ENCODE measurements at regions not wholly inside any gene's neighbourhood (a gene's known extent, or its start where the extent isn't known, plus 50 kb on each side); places are given as distances from the start of the nearest gene placed in this dataset.

DNA sequence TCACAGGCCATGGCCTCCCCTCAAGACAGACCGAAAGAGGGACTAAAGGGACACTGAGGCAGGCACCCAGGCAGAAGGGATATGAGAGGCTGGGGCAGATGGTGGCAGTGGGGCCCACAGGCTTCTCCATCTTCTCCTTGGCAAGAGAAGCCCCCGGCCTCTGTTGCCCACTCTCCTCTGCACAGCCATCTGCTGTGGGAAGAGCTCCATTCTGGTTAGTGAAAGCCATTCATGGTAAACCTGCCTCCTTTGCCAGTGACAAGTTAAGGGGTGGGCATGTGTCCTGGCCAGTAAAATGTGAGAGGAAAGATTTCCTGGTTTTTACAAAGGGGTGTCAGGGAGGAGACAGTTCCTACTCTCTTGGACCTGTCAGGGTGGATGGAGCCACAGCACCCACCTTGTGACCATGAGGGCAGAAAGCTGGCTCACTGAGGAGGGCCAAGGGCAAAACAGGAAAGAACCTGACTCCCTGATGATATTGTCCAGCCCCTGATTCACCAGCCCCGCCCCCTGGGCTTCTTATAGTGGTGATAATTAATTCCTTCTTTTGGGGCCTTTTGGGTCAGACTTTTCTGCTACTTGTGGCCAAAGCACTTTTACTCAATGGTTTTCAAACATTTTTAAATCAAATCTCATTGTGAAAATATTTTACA lies 130.4 kb upstream of the SMAD3 start:
- in situ Hi-C loops (cut with HindIII; ENCODE audit: low sequenced_read_pairs) = no loop called here
- TF ChIP-seq, protein P1, sequence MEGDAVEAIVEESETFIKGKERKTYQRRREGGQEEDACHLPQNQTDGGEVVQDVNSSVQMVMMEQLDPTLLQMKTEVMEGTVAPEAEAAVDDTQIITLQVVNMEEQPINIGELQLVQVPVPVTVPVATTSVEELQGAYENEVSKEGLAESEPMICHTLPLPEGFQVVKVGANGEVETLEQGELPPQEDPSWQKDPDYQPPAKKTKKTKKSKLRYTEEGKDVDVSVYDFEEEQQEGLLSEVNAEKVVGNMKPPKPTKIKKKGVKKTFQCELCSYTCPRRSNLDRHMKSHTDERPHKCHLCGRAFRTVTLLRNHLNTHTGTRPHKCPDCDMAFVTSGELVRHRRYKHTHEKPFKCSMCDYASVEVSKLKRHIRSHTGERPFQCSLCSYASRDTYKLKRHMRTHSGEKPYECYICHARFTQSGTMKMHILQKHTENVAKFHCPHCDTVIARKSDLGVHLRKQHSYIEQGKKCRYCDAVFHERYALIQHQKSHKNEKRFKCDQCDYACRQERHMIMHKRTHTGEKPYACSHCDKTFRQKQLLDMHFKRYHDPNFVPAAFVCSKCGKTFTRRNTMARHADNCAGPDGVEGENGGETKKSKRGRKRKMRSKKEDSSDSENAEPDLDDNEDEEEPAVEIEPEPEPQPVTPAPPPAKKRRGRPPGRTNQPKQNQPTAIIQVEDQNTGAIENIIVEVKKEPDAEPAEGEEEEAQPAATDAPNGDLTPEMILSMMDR (IDR thresholded peaks at IDR 0.05; ENCODE audit: low read depth, low read length, missing control alignments) = no peak
- no peak for DNase-seq (ENCODE audit: low read depth)
- H3K4me3 ChIP-seq (ENCODE audit: low read depth, low read length) = no peak overlapping the region

DNA sequence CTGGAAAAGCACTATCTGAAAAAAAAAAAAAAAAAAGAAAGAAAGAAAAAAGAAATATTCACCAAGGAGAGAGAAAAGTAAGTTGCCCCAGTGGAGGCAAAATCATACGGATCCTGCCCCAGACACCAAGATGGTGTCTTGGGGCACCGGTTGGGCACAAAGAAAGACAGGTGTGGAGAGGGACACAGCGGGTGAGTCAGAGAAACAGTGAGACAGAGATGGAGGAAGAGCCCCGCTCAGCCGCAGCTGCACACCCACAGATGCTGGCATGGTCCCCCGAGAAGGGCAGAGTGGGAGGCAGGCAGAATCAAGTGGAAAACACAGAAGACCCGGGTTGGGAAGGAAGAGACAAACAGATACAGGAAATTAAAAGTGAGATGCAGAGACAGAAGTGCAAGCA lies 129.7 kb upstream of the SMAD3 start:
- H3K4me3 ChIP-seq (ENCODE audit: low read depth, low read length) = no peak overlapping the region
- TF ChIP-seq, protein P1 (IDR thresholded peaks at IDR 0.05; ENCODE audit: low read depth, low read length, missing control alignments) = no peak
- in situ Hi-C loops (cut with HindIII; ENCODE audit: low sequenced_read_pairs) = no loop called here
- no peak for DNase-seq (ENCODE audit: low read depth)

DNA sequence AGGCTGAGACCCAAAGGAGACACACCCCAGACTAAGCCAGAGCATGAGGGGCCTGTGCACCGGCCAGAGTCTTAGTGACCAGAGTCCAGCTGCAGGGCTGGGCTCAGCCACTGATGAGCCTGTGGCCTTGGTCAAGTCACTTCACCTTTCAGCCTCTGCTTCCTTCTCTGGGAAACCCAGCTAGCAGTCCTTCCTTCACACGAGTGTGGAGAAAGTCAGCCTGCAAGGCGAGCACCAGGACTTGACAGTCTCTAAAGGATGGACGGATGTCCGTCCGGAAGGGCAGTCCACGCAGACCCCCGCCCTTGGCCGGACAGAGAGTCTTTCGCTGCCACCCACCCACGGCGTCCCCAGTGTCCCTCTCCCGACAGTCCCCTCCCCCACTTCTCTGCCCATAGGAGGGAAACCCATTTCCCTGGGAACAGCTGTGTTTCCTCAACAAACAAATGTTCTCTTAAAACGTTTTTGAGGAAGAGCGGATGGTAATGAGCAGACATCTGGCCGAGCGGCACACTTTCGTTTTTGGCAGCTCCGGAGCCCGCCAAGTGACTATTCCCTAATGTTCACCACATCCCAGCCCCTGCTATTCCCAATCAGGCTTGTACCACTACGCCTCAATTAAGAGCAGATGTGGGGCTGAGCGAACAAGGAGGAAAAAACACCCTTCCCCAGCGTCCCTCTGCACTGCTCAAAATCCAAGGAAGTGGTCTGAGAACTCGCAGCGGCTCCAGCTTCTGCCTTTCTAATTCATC lies 129.1 kb upstream of the SMAD3 start:
- DNase-seq (ENCODE audit: low read depth) = no peak
- no peak overlapping the region for H3K4me3 ChIP-seq (ENCODE audit: low read depth, low read length)
- in situ Hi-C loops (cut with HindIII; ENCODE audit: low sequenced_read_pairs) = no loop called here
- TF ChIP-seq, protein P1 (IDR thresholded peaks at IDR 0.05; ENCODE audit: low read depth, low read length, missing control alignments) = no peak

DNA sequence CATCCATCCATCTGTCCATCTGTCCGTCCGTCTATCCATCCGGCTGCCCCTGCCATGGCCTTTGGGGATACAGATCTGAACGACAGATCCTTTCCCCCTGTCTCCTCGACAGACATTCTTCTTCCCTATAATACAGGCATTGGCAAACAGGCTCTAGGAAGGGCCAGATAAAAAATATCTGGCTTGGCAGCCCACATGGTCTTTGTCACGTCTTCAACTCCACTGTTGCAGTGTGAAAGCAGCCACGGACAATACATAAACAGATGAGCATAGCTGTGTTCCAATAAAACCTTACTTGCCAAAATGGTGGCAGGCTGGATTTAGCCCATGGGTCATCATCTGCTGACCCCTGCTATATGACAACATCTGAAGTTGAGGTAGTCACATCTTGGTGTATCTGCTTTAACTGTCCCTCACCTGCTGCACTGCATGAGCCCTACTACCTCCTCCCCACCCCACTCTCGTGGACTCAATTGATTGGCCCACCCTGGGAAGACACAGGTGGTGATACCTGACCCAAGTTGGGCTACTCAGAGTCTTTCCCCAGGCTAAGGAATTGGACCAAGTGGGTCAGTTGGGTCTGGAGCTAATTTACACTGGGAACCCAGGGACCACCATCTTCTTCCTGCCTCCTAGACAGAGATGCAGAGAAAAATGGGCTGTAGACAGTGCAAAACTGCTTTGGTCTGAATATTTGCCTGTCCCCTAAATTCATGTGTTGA lies 128.4 kb upstream of the SMAD3 start:
- no peak overlapping the region for H3K4me3 ChIP-seq (ENCODE audit: low read depth, low read length)
- TF ChIP-seq, protein P1 (IDR thresholded peaks at IDR 0.05; ENCODE audit: low read depth, low read length, missing control alignments) = no peak
- in situ Hi-C loops (cut with HindIII; ENCODE audit: low sequenced_read_pairs) = no loop called here
- no peak for DNase-seq (ENCODE audit: low read depth)

DNA sequence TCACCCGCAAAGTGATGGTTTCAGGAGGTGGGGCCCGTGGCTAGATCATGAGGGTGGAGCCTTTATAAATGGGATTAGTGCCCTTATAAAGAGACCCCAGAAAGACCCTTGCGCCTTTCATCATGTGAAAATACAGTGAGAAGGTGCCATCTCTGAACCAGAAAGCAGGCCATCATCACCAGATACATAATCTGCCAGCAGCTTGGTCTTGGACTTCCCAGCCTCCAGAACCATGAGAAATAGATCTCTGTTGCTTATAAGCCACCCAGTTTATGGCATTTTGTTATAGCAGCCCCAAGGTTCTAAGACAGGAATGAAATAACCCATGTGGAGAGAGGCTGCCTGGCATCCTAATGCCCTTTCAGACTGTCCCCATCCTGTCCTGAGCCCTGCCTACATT lies 127.8 kb upstream of the SMAD3 start:
- in situ Hi-C loops (cut with HindIII; ENCODE audit: low sequenced_read_pairs) = no loop called here
- no peak for DNase-seq (ENCODE audit: low read depth)
- H3K4me3 ChIP-seq (ENCODE audit: low read depth, low read length) = no peak overlapping the region
- TF ChIP-seq, protein P1 (IDR thresholded peaks at IDR 0.05; ENCODE audit: low read depth, low read length, missing control alignments) = no peak

DNA sequence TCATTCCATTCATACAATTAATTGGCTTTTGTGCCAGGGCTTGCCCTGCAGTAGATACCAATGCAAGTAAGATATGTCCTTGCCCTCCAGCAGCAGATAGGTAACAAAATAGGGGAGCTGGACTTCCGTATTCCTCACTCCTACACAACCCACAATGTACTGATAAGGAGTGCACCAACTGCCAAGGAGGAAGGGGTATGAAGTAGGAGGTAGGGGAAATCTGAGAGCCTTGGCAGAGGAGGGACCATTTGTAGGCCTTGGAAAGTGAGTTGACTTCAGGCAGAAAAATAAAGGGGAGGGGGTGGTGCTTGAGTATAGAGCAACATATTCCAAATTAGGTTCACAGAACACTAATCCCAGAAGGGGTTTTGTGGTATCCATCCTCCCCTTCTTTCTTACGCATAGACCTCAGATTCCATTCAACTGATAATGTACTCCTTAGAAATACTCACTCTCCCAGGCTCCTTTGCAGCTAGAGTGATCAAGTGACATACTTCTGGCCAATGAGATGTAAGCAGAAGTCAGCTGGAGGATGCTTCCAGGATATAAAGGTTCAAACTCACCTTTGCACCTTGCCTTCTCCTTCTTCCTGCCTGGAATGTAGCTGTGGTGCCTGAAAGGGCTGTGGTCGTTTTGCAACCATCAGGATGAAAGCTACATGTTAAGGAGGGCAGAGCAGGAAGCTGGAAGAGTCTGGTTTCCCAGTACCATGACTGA lies 127.1 kb upstream of the SMAD3 start:
- in situ Hi-C loops (cut with HindIII; ENCODE audit: low sequenced_read_pairs) = no loop called here
- H3K4me3 ChIP-seq (ENCODE audit: low read depth, low read length) = no peak overlapping the region
- TF ChIP-seq, protein P1 (IDR thresholded peaks at IDR 0.05; ENCODE audit: low read depth, low read length, missing control alignments) = no peak
- no peak for DNase-seq (ENCODE audit: low read depth)

Data from astrocyte of the cerebellum (primary cell).